Right renal cortex interstitium (tissue), 3 donors: ENCODE measurements at regions not wholly inside any gene's neighbourhood (a gene's known extent, or its start where the extent isn't known, plus 50 kb on each side); places are given as distances from the start of the nearest gene placed in this dataset.
"Not testable (repeated sequence)": the region's sequence is repeated elsewhere in the genome, so short reads cannot be mapped to it uniquely, and the experiment has no call there.

ENCODE experiments used
- DNase-seq, 3 donors: peaks; one replicate each; pipeline ENCODE4 v3.0.0-alpha.2; 2013; ENCODE audit warnings: low read depth in 3 of 3, low spot score in 2 of 3

GRCh38 chr15:77844798-77845446, 212.2 kb upstream of the LINGO1 start:
- no peak for DNase-seq

- DNase-seq = no peak
Observed at GRCh38 chr15:77843546-77843945, 210.8 kb upstream of the LINGO1 start.

GRCh38 chr15:77840991-77841775, 208.5 kb upstream of the LINGO1 start:
- DNase-seq = no peak

GRCh38 chr15:77839970-77840905, 207.5 kb upstream of the LINGO1 start:
- no peak for DNase-seq

GRCh38 chr15:77839456-77839855, 206.7 kb upstream of the LINGO1 start:
- DNase-seq = no peak

GRCh38 chr15:77838595-77838994, 205.9 kb upstream of the LINGO1 start:
- DNase-seq = no peak

GRCh38 chr15:77838061-77838460, 205.3 kb upstream of the LINGO1 start:
- no peak for DNase-seq

GRCh38 chr15:77837649-77838025, 204.9 kb upstream of the LINGO1 start:
- DNase-seq = no peak

GRCh38 chr15:77836906-77837648, 204.4 kb upstream of the LINGO1 start:
- no peak for DNase-seq

- DNase-seq = no peak
Observed at GRCh38 chr15:77836121-77836692, 203.5 kb upstream of the LINGO1 start.

GRCh38 chr15:77834276-77834990, 201.7 kb upstream of the LINGO1 start:
- DNase-seq = no peak

GRCh38 chr15:77832874-77833273, 200.2 kb upstream of the LINGO1 start:
- DNase-seq = no peak

- DNase-seq = no peak
Observed at GRCh38 chr15:77831986-77832385, 199.3 kb upstream of the LINGO1 start.

- no peak for DNase-seq
Observed at GRCh38 chr15:77830051-77830468, 197.3 kb upstream of the LINGO1 start.

GRCh38 chr15:77829331-77829730, 196.6 kb upstream of the LINGO1 start:
- not testable (repeated sequence) for DNase-seq

GRCh38 chr15:77827860-77828259, 195.1 kb upstream of the LINGO1 start:
- no peak for DNase-seq

- DNase-seq = no peak
Observed at GRCh38 chr15:77826006-77826695, 193.4 kb upstream of the LINGO1 start.

- no peak for DNase-seq
Observed at GRCh38 chr15:77825546-77825945, 192.8 kb upstream of the LINGO1 start.

GRCh38 chr15:77825252-77825542, 192.5 kb upstream of the LINGO1 start:
- no peak for DNase-seq
